ENCODE measurements at regions not wholly inside any gene's neighbourhood (a gene's known extent, or its start where the extent isn't known, plus 50 kb on each side); places are given as distances from the start of the nearest gene placed in this dataset.

DNA sequence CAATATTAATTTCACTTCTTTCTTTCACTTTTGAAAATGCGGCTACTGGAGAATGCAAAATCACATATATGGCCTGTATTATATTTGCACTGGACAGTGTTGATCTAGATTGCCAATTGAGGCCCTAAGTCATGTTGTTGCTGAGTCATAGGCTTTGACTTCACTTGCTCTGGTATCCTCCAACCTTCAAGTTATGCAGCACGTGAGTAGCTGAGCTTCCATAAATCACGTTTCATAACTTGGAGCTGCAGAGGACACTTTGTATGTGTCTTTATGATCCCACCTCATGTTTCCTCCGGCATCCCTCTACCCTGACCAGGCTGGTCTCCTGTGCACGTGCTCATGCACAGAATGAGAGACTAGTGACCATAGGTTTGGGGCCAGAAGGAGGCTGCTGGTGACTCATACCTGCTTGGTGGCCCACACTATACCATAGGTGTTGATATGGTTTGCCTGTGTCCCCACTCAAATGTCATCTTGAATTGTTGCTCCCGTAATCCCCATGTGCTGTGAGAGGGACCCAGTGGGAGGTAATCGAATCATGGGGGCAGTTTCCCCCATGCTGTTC lies 103.0 kb upstream of the TSPAN2 start:
- Histone ChIP-seq H3K4ac (ENCODE audit: low read depth, low read length) (no peak overlapping the region), H4K91ac (ENCODE audit: insufficient read length, low read depth, low read length) (no peak overlapping the region), H2AK5ac (ENCODE audit: insufficient read length, low read length) (no peak overlapping the region), H2BK5ac (ENCODE audit: insufficient read length, low read length) (no peak overlapping the region), H2BK20ac (ENCODE audit: low read depth, low read length, poor library complexity, severe bottlenecking) (no peak overlapping the region), H2BK120ac (ENCODE audit: low read depth, low read length, poor library complexity, severe bottlenecking) (no peak overlapping the region), H3K4me2 (ENCODE audit: insufficient read depth, insufficient read length, low read length) (no peak overlapping the region), H2BK15ac (ENCODE audit: low read depth, low read length) (no peak overlapping the region), H3K79me2 (ENCODE audit: insufficient read depth, low read length) (no peaks in the 10 kb centered on the region), H3K9me3 (ENCODE audit: control insufficient read depth, low read depth, low read length) (no peaks in the 10 kb centered on the region), H4K8ac (replicated peaks; ENCODE audit: insufficient read length, low read depth, low read length) (no peak overlapping the region), H3K23ac (ENCODE audit: insufficient read length, low read depth, low read length) (no peak overlapping the region), H2BK12ac (ENCODE audit: insufficient read length, low read depth, low read length) (no peak overlapping the region), H3K18ac (ENCODE audit: insufficient read length, low read depth, low read length) (no peak overlapping the region), H4K5ac (ENCODE audit: insufficient read length, low read depth, low read length) (no peak overlapping the region), H3T11ph (ENCODE audit: low read length) (no peak overlapping the region), H3K23me2 (ENCODE audit: insufficient read length, low read depth, low read length, poor library complexity, severe bottlenecking) (no peaks in the 10 kb centered on the region), H3K27me3 (ENCODE audit: insufficient read depth, low read length) (no peaks in the 10 kb centered on the region), H3K27ac (ENCODE audit: insufficient read length, low read depth, low read length) (no peak overlapping the region), H3K56ac (ENCODE audit: insufficient read length, low read depth, low read length) (no peak overlapping the region), H3K9ac (ENCODE audit: extremely low read depth, insufficient read length, low read length) (no peak overlapping the region), H3K79me1 (ENCODE audit: insufficient read depth, low read depth, low read length, poor library complexity, severe bottlenecking) (no peaks in the 10 kb centered on the region), H3K14ac (ENCODE audit: insufficient read depth, low read length) (no peak overlapping the region), H2AFZ (ENCODE audit: low read length) (no peak overlapping the region), H3K4me1 (ENCODE audit: insufficient read depth, low read length) (no peaks in the 10 kb centered on the region), H4K20me1 (ENCODE audit: control insufficient read depth, insufficient read depth, insufficient read length) (no peaks in the 10 kb centered on the region)
- Mint-ChIP-seq H3K4me3 (no peak overlapping the region), H3K4me1 (peaks cover 6 to 8% of the 10 kb centered on the region in 2 experiments; a peak in 3 of 4 replicates), H3K27ac (no peak overlapping the region), H3K9me3 (no peaks in the 10 kb centered on the region), H3K27me3 (ENCODE audit: low read depth) (peaks cover 1% of the 10 kb centered on the region; the same call in 1 of the 2 replicates), H3K36me3 (ENCODE audit: insufficient read depth in 1 of 3, low read depth in 3 of 3) (no peaks in the 10 kb centered on the region)
- TF ChIP-seq, protein P1, sequence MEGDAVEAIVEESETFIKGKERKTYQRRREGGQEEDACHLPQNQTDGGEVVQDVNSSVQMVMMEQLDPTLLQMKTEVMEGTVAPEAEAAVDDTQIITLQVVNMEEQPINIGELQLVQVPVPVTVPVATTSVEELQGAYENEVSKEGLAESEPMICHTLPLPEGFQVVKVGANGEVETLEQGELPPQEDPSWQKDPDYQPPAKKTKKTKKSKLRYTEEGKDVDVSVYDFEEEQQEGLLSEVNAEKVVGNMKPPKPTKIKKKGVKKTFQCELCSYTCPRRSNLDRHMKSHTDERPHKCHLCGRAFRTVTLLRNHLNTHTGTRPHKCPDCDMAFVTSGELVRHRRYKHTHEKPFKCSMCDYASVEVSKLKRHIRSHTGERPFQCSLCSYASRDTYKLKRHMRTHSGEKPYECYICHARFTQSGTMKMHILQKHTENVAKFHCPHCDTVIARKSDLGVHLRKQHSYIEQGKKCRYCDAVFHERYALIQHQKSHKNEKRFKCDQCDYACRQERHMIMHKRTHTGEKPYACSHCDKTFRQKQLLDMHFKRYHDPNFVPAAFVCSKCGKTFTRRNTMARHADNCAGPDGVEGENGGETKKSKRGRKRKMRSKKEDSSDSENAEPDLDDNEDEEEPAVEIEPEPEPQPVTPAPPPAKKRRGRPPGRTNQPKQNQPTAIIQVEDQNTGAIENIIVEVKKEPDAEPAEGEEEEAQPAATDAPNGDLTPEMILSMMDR (conservative IDR thresholded peaks at IDR 0.05), result no peak
- no peak for DNase-seq
- no CpG with 5 or more reads among the region's 7 CpGs for WGBS (ENCODE audit: extremely low coverage, insufficient read length, low lambda C conversion rate)
